ENCODE measurements at regions not wholly inside any gene's neighbourhood (a gene's known extent, or its start where the extent isn't known, plus 50 kb on each side); places are given as distances from the start of the nearest gene placed in this dataset.
"Not testable (repeated sequence)": the region's sequence is repeated elsewhere in the genome, so short reads cannot be mapped to it uniquely, and the experiment has no call there.

DNA sequence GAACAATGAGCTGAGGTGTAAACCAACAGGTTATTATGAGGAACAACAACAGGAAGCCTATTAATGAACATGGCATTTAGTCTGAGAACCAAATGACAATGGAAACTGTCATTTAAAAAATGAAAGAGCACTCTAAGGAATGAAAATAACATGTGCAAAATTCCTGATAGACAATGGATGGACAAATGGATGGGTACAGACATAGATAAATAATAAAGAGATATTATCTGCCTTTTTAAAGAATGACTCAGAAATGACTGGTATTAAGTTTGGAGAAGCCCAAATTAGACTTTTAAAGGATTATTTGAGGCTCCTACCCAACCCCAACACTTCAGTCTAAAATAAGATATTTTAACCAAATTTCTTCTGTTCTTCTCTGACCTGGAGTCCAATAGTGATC, 650.5 kb upstream of the ZNF385D start:
- in situ Hi-C loops (cut with HindIII; ENCODE audit: low sequenced_read_pairs) = no loop called here
- no peak for DNase-seq (ENCODE audit: low spot score)

DNA sequence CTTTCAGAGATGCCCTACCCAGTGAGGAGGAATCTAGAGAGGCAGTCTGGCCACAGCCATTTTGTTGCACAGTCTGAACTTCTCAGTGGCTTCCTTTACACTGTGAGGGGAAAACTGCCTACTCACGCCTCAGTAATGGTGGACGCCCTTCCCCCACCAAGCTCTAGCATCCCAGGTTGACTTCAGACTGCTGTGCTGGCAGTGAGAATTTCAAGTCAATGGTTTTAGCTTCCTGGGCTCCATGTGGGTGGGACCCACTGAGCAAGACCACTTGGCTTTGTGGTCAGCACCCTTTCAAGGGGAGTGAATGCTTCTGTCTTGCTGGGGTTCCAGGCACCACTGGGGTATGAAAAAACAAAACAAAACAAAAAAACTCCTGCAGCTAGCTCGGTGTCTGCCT, 663.2 kb upstream of the ZNF385D start:
- in situ Hi-C loops (cut with HindIII; ENCODE audit: low sequenced_read_pairs) = no loop called here
- DNase-seq (ENCODE audit: low spot score) = no peak

DNA sequence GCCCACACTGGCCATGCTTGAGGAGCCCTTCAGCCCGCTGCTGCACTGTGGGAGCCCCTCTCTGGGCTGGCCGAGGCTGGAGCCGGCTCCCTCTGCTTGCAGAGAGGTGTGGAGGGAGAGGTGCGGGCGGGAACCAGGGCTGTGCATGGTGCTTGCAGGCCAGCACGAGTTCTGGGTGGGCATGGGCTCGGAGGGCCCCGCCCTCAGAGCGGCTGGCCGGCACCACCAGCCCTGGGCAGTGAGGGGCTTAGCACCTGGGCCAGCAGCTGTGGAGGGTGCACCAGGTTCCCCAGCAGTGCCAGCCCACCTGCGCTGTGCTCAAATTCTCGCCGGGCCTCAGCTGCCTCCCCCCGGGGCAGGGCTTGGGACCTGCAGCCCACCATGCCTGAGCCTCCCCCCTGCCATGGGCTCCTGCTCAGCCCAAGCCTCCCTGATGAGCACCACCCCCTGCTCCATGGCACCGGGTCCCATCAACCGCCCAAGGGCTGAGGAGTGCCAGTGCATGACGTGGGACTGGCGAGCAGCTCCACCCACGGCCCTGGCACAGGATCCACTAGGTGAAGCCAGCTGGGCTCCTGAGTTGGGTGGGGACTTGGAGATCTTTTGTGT, 665.9 kb upstream of the ZNF385D start:
- in situ Hi-C loops (cut with HindIII; ENCODE audit: low sequenced_read_pairs); DNase-seq (ENCODE audit: low spot score): not testable (repeated sequence)

DNA sequence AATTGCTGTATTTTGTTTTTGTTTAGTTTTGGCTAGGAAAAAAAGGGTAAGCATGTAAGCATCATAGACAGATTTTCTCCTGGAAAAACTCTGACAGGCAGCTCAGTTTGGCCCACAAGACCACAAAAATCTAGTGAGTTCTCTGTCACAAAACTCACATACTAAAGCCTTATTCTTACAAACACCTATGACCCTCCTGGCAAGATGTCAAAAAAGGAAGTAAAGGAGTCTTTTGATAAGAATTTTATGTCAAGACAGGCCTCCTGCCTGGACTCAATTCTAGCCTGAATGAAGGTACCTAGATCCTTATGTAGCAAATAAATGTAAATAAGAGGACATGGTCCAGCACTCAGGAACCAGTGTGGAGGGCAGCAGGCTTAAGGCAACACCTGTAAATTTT, 668.3 kb upstream of the ZNF385D start:
- peak; percentile 43 for DNase-seq (ENCODE audit: low spot score)
- in situ Hi-C loops (cut with HindIII; ENCODE audit: low sequenced_read_pairs) = no loop called here

DNA sequence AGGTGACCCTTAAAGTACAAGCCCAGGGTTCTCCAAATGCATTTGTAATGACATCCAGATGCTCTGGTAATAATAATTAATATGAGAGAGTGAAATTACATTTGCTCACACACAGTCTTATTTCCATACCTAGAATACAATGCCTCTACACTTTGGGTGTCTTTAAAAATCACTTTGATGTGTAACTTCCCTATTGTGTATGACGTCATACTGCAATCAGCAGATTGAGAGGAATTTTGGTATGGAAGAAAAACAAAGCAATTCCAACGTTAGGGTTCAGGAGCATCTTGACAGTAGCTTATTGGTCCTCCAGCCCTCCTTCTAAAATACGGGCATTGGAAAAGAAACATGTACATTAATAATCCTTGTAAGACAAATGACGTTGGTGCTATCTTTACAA, 670.6 kb upstream of the ZNF385D start:
- no peak for DNase-seq (ENCODE audit: low spot score)
- in situ Hi-C loops (cut with HindIII; ENCODE audit: low sequenced_read_pairs) = no loop called here

DNA sequence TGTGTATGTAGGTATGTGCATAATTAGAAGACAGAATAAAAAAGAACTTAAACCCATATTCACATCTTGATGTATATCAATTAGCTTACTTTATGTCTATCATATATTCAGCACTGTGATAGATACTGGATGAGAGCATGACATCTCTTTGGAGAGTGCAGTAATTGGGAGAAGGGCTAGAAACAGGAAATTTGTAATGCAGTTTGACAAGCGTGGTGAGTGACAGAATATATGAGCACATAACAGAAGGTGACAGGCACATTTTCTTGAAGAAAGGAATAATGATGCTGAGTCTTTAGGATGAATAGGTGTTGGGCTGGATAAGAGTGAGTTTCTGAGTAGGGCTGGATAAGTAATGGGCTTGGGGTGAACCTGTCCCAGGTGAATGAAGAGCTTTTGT, 680.3 kb upstream of the ZNF385D start:
- DNase-seq (ENCODE audit: low spot score) = no peak
- in situ Hi-C loops (cut with HindIII; ENCODE audit: low sequenced_read_pairs) = no loop called here

DNA sequence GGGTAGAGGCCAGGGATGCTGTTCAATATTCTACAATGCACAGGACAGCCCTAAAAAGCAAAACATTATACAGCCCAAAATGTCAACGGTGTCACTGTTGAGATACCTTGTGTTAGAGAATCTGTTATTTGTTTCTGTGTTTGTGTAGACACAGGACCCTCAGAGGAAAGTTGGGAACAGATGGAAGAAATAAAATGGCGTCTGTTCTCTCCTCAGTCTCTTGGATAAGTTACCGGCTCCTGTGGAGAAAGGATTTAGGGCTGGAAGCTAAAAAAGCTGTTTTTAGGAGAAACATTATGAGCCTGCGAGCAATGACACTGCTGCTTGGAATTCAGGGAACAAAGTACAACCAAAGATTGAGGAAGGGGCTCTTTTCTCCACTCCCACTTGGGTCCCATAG, 688.6 kb upstream of the ZNF385D start:
- peak; percentile 87 for DNase-seq (ENCODE audit: low spot score)
- in situ Hi-C loops (cut with HindIII; ENCODE audit: low sequenced_read_pairs) = no loop called here

DNA sequence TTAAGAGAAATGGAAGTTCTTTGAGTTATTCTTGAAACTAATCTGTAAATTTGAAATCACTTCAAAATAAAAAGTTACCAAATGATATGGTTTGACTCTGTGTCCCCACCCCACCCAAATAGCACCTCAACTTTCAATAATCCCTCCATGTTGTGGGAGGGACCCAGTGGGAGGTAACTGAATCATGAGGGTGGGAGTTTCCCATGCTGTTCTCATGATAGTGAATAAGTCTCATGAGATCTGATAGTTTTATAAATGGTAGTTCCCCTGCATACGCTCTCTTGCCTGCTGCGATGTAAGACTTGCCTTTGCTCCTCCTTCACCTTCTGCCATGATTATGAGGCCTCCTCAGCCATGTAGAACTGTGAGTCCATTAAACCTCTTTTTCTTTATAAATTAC, 690.7 kb upstream of the ZNF385D start:
- in situ Hi-C loops (cut with HindIII; ENCODE audit: low sequenced_read_pairs) = no loop called here
- DNase-seq (ENCODE audit: low spot score) = no peak

DNA sequence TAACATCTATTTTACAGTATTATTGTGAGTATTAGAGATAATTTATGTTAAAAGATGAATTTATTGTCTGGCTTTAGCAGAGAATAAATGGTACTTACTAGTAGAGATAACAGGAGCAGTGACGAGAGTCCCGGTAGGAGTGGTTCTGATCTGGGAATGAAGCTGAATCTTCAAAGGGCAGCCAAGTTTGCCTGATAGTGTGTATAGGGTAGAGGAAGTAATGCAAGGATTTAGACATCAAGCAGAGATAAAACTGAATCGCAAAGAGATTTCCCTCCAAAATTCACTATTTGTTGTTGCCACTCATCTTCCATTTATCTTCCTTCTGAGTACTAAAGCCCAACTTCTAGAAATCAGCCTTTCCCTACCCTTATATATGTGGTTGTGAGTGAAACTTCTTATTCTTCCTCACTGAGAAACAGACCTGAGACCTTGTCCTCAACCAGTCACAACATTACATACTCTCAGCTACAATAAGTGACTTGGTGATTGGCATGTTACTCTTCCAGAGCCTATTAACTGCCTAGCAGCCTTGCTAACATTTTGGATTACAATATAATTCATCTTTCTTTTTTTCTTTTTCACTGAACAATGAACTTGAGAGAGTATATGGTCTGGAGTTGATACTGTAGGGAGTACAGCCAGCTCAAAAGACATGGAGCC, 692.7 kb upstream of the ZNF385D start:
- in situ Hi-C loops (cut with HindIII; ENCODE audit: low sequenced_read_pairs) = no loop called here
- no peak for DNase-seq (ENCODE audit: low spot score)

DNA sequence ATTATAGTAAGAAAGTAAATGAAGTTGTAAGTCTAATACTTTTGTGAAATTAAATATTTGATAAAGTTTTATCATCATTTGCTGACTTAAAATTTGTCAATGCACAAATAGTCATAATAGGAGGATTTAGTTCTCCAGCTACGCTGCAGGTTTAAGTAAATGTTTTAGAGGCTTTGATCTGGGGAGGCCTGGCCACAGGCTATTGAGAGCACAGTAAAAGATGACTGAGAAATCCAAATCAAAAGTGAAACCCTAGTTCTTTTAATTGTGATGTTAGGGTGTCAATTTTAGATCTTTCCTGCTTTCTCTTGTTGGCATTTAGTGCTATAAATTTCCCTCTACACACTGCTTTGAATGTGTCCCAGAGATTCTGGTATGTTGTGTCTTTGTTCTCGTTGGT, 694.3 kb upstream of the ZNF385D start:
- in situ Hi-C loops (cut with HindIII; ENCODE audit: low sequenced_read_pairs); DNase-seq (ENCODE audit: low spot score): not testable (repeated sequence)

DNA sequence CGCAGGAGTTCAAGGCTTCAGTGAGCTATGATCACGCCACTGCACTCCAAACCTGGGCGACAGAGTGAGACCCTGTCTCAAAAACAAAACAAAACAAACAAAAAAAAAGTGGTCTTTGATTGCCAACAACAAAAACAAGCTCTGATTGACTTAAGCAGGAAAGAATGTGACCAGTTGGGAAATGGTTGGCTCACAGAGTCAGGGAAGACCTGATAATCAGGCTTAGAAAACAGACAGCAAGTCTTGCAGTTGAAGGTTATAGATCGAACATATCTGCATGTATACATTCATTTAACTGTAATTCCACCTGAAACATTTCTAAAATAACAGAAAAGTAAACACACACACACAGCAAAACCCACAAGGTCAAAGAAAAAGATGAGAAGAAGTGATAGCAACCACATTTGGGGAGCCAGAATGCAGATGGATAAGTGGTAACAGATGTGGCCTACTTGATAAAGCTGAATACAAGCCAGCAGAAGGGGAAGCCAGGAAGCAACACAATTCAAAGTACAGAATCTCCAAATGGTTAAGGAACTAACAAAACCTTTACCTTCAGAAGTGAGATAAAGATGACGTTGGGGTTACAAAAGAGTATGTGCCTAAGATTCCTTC, 699.9 kb upstream of the ZNF385D start:
- peak; percentile 68 for DNase-seq (ENCODE audit: low spot score)
- in situ Hi-C loops (cut with HindIII; ENCODE audit: low sequenced_read_pairs) = no loop called here

DNA sequence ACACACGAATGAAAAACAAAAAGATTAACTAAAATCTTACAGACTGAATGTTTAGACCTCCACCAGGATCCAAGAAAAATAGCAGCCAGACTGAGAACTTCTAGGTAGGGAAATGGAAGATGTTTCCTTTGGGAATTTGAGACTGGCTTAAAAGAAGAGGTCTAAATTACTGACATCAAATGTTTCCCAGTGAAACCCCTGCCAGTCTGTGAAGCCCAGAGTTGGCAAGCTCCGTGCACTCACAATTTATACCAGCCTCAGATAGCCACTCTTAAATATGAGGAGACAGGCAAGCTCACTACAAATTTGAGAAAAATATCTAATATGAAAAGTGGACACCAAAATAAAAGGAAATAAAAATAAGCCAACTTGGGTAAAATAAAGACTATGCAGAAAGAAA, 700.5 kb upstream of the ZNF385D start:
- peak; percentile 67 for DNase-seq (ENCODE audit: low spot score)
- in situ Hi-C loops (cut with HindIII; ENCODE audit: low sequenced_read_pairs) = no loop called here

DNA sequence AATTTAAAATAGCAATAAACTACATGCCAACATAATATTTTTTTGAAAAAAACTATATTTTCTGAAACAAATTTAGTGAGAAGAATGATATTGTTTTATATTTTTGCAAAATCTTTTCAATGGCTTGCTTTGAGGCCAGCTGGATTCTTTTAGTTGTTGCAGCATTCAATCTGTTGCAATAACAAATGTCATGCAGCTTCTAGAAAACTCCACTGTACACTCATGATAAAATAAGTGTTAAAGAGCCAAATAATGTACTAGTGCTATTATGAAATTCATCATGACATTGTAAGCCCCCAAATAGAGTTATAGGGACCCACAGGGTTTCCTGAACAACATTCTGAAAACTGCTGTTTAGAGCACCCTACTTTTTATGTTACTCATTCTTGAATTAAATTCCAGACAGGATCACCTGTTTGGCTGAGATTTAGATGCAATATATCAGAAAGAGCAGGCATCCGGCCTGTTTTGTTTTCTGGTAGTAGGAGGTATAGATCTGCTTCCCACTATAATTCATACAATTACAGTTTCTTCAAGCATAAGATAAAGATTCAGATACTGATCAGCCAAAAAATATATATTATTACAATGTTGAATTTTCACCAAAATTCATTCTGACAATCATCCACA, 703.0 kb upstream of the ZNF385D start:
- in situ Hi-C loops (cut with HindIII; ENCODE audit: low sequenced_read_pairs) = no loop called here
- no peak for DNase-seq (ENCODE audit: low spot score)

DNA sequence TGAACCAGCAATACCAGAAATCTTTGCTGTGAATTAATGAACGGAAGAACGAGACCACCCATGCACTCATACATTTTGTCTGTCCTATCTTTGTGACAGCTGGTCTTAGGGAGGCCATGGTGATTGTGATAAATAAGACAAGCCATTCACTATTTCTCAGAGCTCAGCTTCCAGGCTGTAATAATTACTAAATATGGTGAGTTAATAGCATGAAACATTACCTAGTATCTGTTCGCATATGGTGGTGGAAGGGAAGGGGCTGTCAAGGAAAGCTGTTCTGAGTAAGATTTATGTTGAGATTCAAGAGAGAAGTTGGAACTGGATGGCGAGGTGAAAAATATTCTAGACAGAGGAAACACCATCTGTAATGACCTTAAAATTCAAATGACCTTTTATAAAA, 719.0 kb upstream of the ZNF385D start:
- in situ Hi-C loops (cut with HindIII; ENCODE audit: low sequenced_read_pairs) = no loop called here
- no peak for DNase-seq (ENCODE audit: low spot score)

DNA sequence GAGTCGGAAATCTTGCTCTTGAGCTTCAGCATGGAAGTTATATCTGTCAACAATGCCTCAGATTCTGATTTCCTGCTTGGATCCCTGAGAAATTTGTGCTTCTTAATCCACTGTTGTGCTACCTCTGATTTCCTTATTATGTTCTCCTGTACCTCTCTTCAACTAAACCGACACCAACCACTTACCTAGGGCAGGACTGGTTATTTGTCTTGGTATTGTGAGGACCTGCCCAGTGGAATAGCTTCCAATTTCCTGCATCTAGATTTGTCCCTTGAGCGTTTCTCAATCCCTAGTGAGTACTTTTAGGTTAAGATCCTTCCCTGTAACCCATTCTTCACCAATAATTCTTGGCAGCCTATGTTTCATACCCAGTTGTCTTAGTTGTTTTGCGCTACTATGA, 720.5 kb upstream of the ZNF385D start:
- in situ Hi-C loops (cut with HindIII; ENCODE audit: low sequenced_read_pairs) = no loop called here
- DNase-seq (ENCODE audit: low spot score) = no peak

DNA sequence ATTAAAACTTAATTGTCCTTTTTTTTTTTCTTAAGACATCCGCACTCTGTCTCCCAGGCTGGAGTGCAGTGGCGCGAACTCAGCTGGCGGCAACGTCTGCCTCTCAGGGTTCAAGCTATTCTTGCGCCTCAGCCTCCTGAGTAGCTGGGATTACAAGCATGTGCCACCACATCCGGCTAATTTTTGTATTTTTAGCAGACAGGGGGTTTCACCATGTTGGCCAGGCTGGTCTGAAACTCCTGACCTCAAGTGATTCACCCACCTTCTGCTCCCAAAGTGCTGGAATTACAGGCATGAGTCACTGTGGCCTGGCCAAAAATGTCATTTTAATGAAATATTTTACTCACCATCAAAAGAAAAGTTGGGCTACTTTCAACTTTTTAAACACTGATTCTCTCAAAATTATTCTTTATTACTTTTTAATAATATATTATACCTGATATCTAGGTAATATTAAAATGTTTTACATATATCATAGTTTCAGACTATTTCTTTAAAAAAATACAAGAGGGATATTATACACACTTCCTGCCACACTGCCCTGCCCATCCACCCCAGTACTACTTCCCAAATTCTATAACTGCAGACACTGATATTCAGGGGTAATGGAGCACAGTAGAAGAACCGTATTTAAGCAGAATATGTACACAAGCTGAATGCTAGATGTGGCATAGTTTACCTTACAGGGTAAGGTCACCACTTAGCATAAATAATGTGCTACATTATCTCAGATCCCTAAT, 723.9 kb upstream of the ZNF385D start:
- in situ Hi-C loops (cut with HindIII; ENCODE audit: low sequenced_read_pairs) = no loop called here

DNA sequence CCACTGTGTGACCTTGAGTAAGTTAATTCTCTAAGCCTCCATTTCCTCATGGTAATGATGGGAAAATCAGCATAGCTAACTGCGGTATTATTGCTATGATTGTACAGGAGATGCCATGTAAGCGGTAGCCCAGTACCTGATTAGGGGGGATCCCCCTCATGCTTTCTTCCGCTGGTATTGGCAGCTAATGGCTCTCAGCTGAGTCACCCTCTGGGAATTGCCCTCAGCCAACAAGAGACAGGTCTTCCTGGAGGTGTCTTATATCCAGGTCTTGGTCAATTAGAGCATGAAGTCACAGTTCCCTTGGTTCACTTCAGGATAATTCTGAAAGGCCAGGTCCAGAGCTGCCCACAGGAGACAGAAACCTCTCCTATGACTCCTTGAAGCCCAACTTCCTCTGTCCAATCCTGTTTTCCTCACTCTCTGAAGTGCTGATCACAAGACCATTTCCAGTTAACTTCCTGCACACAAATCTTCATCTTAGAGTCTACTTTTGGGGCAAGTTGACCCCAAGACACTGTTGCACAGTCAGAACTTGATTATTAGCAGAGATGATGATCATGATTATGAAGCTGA, 724.7 kb upstream of the ZNF385D start:
- DNase-seq (ENCODE audit: low spot score) = no peak
- in situ Hi-C loops (cut with HindIII; ENCODE audit: low sequenced_read_pairs) = no loop called here

More for the DNA sequence above, 723.9 kb upstream of the ZNF385D start:
- DNase-seq (ENCODE audit: low spot score) = no peak

DNA sequence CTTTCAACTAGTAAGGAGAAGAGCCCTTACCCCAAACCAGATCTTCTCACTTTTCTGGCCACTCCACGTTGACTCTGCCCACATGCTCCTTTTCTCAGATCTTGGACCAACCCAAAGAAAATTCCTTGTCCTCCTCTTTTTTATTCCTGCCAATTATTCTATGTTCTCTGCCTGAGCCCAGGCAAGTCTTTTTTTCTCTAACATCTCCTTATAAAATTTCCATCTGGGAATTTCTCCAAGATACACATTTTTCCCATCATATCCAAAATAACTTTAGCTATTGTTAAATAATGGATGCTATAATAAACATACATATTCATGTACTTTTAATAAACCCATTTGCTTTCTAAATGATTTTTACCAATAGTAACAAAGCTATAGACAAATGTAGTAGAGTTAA, 726.0 kb upstream of the ZNF385D start:
- in situ Hi-C loops (cut with HindIII; ENCODE audit: low sequenced_read_pairs) = no loop called here
- no peak for DNase-seq (ENCODE audit: low spot score)

DNA sequence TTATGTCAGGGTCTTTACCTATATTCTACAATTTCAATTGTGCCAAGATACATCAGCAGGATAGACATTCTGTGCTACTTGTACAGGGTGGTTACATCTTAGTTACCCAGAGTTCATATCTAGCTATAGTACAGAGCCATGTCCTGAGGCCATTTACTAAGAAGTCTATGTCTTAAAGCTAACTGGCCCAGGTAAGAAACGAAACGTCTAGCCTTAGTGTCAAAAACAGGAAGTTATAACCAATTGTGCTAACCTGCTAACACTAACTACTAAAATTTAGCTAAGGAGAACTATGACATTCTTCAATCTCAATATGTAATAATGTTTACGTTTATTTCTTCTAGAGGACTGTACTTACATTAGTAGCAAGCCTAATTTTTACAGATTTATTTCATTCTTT, 717.2 kb upstream of the UBE2E2 start:
- DNase-seq (ENCODE audit: low spot score) = no peak
- in situ Hi-C loops (cut with HindIII; ENCODE audit: low sequenced_read_pairs) = no loop called here

DNA sequence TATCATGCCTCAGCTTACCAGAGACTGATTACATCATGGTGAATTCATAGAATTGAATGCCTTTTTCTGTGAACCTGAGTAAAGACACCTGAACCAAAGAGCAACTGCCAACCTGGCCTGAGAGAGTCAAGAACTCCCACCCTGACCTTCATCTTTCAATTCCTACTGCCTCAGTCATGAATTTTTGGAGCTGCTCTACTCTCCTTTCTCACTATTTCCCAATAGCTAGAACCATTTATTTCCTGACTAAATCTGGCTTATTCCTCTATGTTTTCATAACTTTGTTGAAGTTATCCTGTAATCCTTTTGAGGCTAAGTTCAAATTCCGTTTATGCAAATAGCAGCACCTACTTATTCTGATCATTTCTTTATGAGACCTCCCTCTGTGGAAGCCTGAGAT, 712.4 kb upstream of the UBE2E2 start:
- in situ Hi-C loops (cut with HindIII; ENCODE audit: low sequenced_read_pairs) = no loop called here
- DNase-seq (ENCODE audit: low spot score) = no peak
